Liver (tissue), 3 donors: ENCODE measurements at regions not wholly inside any gene's neighbourhood (a gene's known extent, or its start where the extent isn't known, plus 50 kb on each side); places are given as distances from the start of the nearest gene placed in this dataset.

ENCODE experiments used
- ATF3 ChIP-seq: IDR thresholded peaks from 2 replicates; pipeline ENCODE4 v1.6.1; 2016; ENCODE audit warnings: antibody characterized with exemption
- GABPA ChIP-seq, 2 donors: IDR thresholded peaks in 1 of 2; conservative IDR thresholded peaks in 1 of 2; 2 replicates each; pipeline ENCODE4 v1.6.1; 2016; ENCODE audit warnings: antibody characterized with exemption in 2 of 2, mild to moderate bottlenecking in 1 of 2, moderate library complexity in 1 of 2
- HNF4A ChIP-seq, 2 donors: conservative IDR thresholded peaks; 2 replicates each; pipeline ENCODE4 v1.6.1; 2016; ENCODE audit warnings: antibody characterized with exemption in 2 of 2, mild to moderate bottlenecking in 2 of 2
- HNF4G ChIP-seq: IDR thresholded peaks from 2 replicates; pipeline ENCODE4 v1.6.1; 2016; ENCODE audit warnings: antibody characterized with exemption
- JUND ChIP-seq, 2 donors: IDR thresholded peaks; 2 replicates each; pipeline ENCODE4 v1.6.1; 2016; ENCODE audit warnings: antibody characterized with exemption in 2 of 2
- NR2F2 ChIP-seq: IDR thresholded peaks from 2 replicates; pipeline ENCODE4 v1.6.1; 2016; ENCODE audit warnings: antibody characterized with exemption
- RAD21 ChIP-seq, 2 donors: IDR thresholded peaks; 2 replicates each; pipeline ENCODE4 v1.6.1; 2016; ENCODE audit warnings: antibody characterized with exemption in 2 of 2, mild to moderate bottlenecking in 2 of 2
- REST ChIP-seq: IDR thresholded peaks from 2 replicates; pipeline ENCODE4 v1.6.1; 2016; ENCODE audit warnings: antibody characterized with exemption, mild to moderate bottlenecking
- RXRA ChIP-seq, 2 donors: IDR thresholded peaks; 2 replicates each; pipeline ENCODE4 v1.6.1; 2017 to 2018; ENCODE audit warnings: antibody characterized with exemption in 2 of 2, mild to moderate bottlenecking in 1 of 2
- SP1 ChIP-seq: IDR thresholded peaks from 2 replicates; pipeline ENCODE4 v1.6.1; 2018; ENCODE audit warnings: antibody characterized with exemption, mild to moderate bottlenecking
- TAF1 ChIP-seq: conservative IDR thresholded peaks from 2 replicates; pipeline ENCODE4 v1.6.1; 2016; ENCODE audit warnings: antibody characterized with exemption, mild to moderate bottlenecking
- TF ChIP-seq, protein P1 (sequence below): fragments of 150-350 bp; IDR thresholded peaks from 2 replicates; pipeline ENCODE4 v1.5.1; 2017; ENCODE audit warnings: improper control_type of control experiment, low read depth, low read length; ENCODE audit not compliant: missing input control
- TF ChIP-seq, protein P2 (sequence below): IDR thresholded peaks from 2 replicates; pipeline ENCODE4 v1.6.1; 2016; ENCODE audit warnings: antibody characterized with exemption
- donor health status: healthy.
- donor health status: healthy.

GRCh38 chr4:67109276-67109675 is 436.0 kb downstream of the CENPC start:
- TF ChIP-seq, protein P1, sequence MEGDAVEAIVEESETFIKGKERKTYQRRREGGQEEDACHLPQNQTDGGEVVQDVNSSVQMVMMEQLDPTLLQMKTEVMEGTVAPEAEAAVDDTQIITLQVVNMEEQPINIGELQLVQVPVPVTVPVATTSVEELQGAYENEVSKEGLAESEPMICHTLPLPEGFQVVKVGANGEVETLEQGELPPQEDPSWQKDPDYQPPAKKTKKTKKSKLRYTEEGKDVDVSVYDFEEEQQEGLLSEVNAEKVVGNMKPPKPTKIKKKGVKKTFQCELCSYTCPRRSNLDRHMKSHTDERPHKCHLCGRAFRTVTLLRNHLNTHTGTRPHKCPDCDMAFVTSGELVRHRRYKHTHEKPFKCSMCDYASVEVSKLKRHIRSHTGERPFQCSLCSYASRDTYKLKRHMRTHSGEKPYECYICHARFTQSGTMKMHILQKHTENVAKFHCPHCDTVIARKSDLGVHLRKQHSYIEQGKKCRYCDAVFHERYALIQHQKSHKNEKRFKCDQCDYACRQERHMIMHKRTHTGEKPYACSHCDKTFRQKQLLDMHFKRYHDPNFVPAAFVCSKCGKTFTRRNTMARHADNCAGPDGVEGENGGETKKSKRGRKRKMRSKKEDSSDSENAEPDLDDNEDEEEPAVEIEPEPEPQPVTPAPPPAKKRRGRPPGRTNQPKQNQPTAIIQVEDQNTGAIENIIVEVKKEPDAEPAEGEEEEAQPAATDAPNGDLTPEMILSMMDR = no peak
- TF ChIP-seq REST = no peak
- no peak for TF ChIP-seq HNF4G
- TF ChIP-seq TAF1 = no peak
- no peak for TF ChIP-seq NR2F2
- TF ChIP-seq ATF3 = no peak
- TF ChIP-seq RAD21 (IDR thresholded peaks at IDR 0.05) = no peak
- no peak for TF ChIP-seq RXRA (IDR thresholded peaks at IDR 0.05)
- TF ChIP-seq JUND (IDR thresholded peaks at IDR 0.05) = no peak
- TF ChIP-seq GABPA (IDR thresholded peaks at IDR 0.05 in 1 of 2, conservative IDR thresholded peaks at IDR 0.05 in 1 of 2) = no peak
- no peak for TF ChIP-seq SP1
- no peak for TF ChIP-seq HNF4A (conservative IDR thresholded peaks at IDR 0.05)
- TF ChIP-seq, protein P2, sequence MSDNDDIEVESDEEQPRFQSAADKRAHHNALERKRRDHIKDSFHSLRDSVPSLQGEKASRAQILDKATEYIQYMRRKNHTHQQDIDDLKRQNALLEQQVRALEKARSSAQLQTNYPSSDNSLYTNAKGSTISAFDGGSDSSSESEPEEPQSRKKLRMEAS = no peak
